OCI-LY3 (cell line): ENCODE measurements at regions not wholly inside any gene's neighbourhood (a gene's known extent, or its start where the extent isn't known, plus 50 kb on each side); places are given as distances from the start of the nearest gene placed in this dataset.

Experiments used
- CTCF ChIP-seq: fragments of 200-600, 300-600 bp; sonication (generic); IDR thresholded peaks from 2 replicates; pipeline ENCODE4 v1.5.1; 2014; ENCODE audit warnings: antibody characterized with exemption, low read length, low read depth
- EZH2phosphoT487 ChIP-seq: fragments of 200-600 bp; shearing (Covaris generic); IDR thresholded peaks from 2 replicates; pipeline ENCODE4 v1.6.1; 2018; ENCODE audit warnings: antibody characterized with exemption, mixed run types, low read depth

- TF ChIP-seq CTCF, result no peak
- no peak for TF ChIP-seq EZH2phosphoT487
Measured at GRCh38 chr1:219266524-219266923, 92.8 kb downstream of the LYPLAL1 start.
